Naive B cell (primary cell): ENCODE measurements at regions not wholly inside any gene's neighbourhood (a gene's known extent, or its start where the extent isn't known, plus 50 kb on each side); places are given as distances from the start of the nearest gene placed in this dataset.

Experiments
- ATAC-seq, 2 donors: fragments of 150-1000 bp; cut with Tn5 transposase; 2 replicates each; pipeline ENCODE4 v1.10.0; 2021; ENCODE audit warnings: low read depth in 2 of 2, mild to moderate bottlenecking in 2 of 2, moderate library complexity in 2 of 2
- DNase-seq: peaks from one replicate; pipeline ENCODE4 v3.0.0; 2022
- H3K27ac Mint-ChIP-seq, 6 donors: one replicate each; pipeline ENCODE4 v1.8.0; 2020 to 2022; ENCODE audit warnings: mild to moderate bottlenecking in 6 of 6, mixed read lengths in 6 of 6, moderate library complexity in 5 of 6, inconsistent platforms in 2 of 6
- H3K27me3 Mint-ChIP-seq, 3 donors: one replicate each; pipeline ENCODE4 v1.8.0; 2021 to 2022; ENCODE audit warnings: mixed read lengths in 3 of 3, mild to moderate bottlenecking in 1 of 3
- H3K36me3 Mint-ChIP-seq, 2 donors: one replicate each; pipeline ENCODE4 v1.8.0; 2020 to 2022; ENCODE audit warnings: mixed read lengths in 2 of 2, inconsistent platforms in 1 of 2, mild to moderate bottlenecking in 1 of 2
- H3K4me1 Mint-ChIP-seq, 3 donors: one replicate each; pipeline ENCODE4 v1.8.0; 2020 to 2022; ENCODE audit warnings: mixed read lengths in 3 of 3, inconsistent platforms in 1 of 3, mild to moderate bottlenecking in 1 of 3, moderate library complexity in 1 of 3
- H3K4me3 Mint-ChIP-seq, 8 donors: one replicate each; pipeline ENCODE4 v1.8.0; 2020 to 2022; ENCODE audit warnings: mild to moderate bottlenecking in 8 of 8, mixed read lengths in 8 of 8, moderate library complexity in 8 of 8, inconsistent platforms in 2 of 8
- H3K9me3 Mint-ChIP-seq, 7 donors: one replicate each; pipeline ENCODE4 v1.8.0; 2020 to 2022; ENCODE audit warnings: mixed read lengths in 7 of 7, mild to moderate bottlenecking in 5 of 7, inconsistent platforms in 2 of 7, moderate library complexity in 1 of 7

DNA sequence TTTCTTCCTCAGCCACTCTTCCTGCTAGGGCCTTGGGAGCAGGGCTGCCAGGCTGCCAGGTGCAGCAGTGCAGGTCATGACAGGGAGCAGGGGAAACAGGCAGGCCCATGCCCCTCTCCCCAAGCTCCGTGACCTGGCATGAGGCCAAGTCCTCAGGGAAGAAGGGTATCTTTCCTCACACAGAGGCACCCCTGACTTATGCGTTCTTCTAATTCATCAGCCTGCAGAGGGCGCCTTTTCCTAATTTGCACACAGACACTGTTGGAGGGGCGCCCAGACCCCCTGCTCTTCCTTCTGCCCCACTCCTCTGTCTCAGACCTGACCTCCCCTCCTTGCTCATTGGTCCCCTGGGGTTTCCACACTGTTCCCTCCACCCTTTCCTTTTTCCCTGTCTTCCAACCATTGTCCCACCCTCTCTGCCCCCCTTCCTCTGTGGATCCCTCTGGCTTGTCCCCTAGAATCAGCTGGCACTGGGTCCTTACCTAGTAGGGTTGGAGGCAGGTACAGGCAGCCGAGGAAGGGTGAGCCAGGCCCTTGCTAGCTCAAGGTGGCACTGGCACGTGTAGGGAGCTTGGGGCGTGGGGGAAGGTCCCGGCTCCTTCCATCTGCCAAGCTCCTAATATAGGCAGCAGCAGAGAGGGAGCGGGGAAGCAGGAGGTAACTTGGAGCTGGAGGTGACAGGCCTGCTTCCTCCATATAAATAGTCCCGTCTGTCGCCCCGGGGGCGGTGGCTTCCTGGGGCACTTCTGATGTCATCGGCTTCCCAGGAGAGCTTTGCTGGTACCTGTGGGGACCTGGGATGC, 154.9 kb upstream of the MLN start:
- Mint-ChIP-seq H3K4me1 (peaks cover 3 to 14% (median 5%) of the 10 kb centered on the region in 3 donors), H3K36me3 (peaks cover 0 to 6% of the 10 kb centered on the region in 2 donors), H3K9me3 (peaks cover 0 to 1% (median 0%) of the 10 kb centered on the region in 7 donors), H3K4me3 (no peak overlapping the region), H3K27ac (no peak overlapping the region), H3K27me3 (peaks cover under 1 to 30% (median 13%) of the 10 kb centered on the region in 3 donors)
- ATAC-seq (no peak), DNase-seq (no peak)

DNA sequence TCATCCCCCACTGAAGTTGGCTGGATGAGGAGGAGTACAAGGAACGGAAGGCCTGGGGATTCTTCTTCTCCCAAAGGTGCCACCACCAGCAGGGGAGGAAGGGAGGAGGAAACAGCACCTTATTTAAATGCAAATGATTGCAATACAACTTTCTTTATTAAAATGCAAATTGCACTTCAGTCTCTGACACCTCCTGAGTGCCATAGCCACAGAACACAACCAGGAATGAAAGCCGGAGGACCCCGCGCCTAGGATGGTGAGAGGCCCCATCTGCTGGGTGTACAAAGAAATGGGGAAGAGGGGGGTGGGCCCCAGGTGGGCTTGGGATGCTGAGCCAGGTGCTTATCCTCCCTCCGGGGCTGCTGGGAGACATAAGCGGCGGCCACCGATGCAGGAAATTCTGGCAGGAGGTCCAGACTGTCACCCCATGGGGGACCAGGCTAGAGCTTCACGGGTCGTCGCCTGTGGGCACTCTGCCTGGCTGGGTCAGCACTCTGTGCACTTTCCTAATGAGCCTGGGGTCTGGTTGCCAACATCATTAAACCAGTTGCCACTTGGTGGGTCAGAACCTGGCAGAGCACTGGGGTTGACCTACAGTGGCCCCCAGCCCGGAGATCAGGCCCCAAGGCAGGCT, 154.2 kb upstream of the MLN start:
- Mint-ChIP-seq H3K27ac (peak overlapping the region in 1 of 6 donors; percentile 23), H3K4me3 (no peak overlapping the region), H3K4me1 (peaks cover 3 to 14% (median 5%) of the 10 kb centered on the region in 3 donors), H3K36me3 (no peaks in the 10 kb centered on the region), H3K27me3 (peaks cover 6 to 35% (median 8%) of the 10 kb centered on the region in 3 donors), H3K9me3 (no peaks in the 10 kb centered on the region)
- no peak for ATAC-seq
- DNase-seq: no peak

GRCh38 chr6:33957131-33957891, 153.5 kb upstream of the MLN start:
- ATAC-seq (no peak), DNase-seq (no peak)
- Mint-ChIP-seq H3K36me3 (no peaks in the 10 kb centered on the region), H3K4me3 (no peak overlapping the region), H3K27me3 (peaks cover 0 to 33% (median 9%) of the 10 kb centered on the region in 3 donors), H3K27ac (peak overlapping the region in 1 of 6 donors; percentile 23), H3K4me1 (peaks cover 3 to 14% (median 5%) of the 10 kb centered on the region in 3 donors), H3K9me3 (no peaks in the 10 kb centered on the region)

GRCh38 chr6:33956206-33956605, 152.4 kb upstream of the MLN start:
- Mint-ChIP-seq H3K4me3 (no peak overlapping the region), H3K27me3 (peaks cover 0 to 34% (median 9%) of the 10 kb centered on the region in 3 donors), H3K27ac (no peak overlapping the region), H3K9me3 (no peaks in the 10 kb centered on the region), H3K4me1 (peaks cover 3 to 14% (median 5%) of the 10 kb centered on the region in 3 donors), H3K36me3 (no peaks in the 10 kb centered on the region)
- no peak for ATAC-seq
- DNase-seq: no peak

- H3K27me3 Mint-ChIP-seq: peaks cover 0 to 34% (median 9%) of the 10 kb centered on the region in 3 donors
- ATAC-seq: no peak
These were observed 151.8 kb upstream of the MLN start for GRCh38 chr6:33955566-33955965.

DNA sequence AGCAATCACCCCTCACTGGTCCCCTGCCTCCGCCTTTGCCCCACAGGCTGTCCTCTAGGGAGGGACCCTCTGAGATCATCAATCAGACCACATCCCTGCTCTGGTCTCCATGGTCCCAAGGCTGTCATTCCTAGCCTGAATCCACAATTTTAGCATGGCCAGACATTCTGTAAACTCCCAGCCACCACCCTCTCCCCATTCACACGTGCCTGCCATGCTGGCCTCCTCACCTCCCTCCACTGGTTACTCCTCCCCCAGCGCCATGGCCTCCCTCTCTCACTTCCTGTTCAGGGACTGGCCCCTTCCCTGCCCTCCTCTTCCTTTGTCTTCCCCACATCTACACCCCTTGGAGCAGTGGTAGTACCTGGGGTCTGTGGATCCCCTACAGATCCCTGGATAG, 150.7 kb upstream of the MLN start:
- DNase-seq (no peak), ATAC-seq (no peak)
- Mint-ChIP-seq H3K27me3 (peaks cover 0 to 34% (median 9%) of the 10 kb centered on the region in 3 donors), H3K36me3 (no peaks in the 10 kb centered on the region), H3K4me3 (no peak overlapping the region), H3K9me3 (no peaks in the 10 kb centered on the region), H3K27ac (no peak overlapping the region), H3K4me1 (peaks cover 5 to 14% (median 7%) of the 10 kb centered on the region in 3 donors)

More at GRCh38 chr6:33955566-33955965, 151.8 kb upstream of the MLN start:
- H3K27ac Mint-ChIP-seq: no peak overlapping the region
- H3K4me3 Mint-ChIP-seq: no peak overlapping the region
- DNase-seq: no peak
- peaks cover 3 to 14% (median 5%) of the 10 kb centered on the region in 3 donors for H3K4me1 Mint-ChIP-seq
- H3K9me3 Mint-ChIP-seq: no peaks in the 10 kb centered on the region
- H3K36me3 Mint-ChIP-seq: no peaks in the 10 kb centered on the region

DNA sequence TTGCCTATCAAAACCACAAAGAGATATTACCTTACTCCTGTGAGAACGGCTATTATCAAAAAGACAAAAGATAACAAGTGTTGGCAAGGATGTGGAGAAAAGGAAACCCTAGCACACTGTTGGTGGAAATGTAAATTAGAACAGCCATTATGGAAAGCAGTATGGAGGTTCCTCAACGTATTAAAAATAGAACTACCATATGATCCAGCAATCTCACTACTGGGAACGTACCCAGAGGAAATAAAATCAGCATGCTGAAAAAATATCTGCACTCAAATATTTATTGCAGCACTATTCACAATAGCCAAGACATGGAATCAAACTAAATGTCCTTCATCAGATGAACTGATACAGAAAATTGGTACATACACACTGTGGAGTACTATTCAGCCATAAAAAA, 149.4 kb upstream of the MLN start:
- Mint-ChIP-seq H3K9me3 (no peaks in the 10 kb centered on the region), H3K4me3 (no peak overlapping the region)

DNA sequence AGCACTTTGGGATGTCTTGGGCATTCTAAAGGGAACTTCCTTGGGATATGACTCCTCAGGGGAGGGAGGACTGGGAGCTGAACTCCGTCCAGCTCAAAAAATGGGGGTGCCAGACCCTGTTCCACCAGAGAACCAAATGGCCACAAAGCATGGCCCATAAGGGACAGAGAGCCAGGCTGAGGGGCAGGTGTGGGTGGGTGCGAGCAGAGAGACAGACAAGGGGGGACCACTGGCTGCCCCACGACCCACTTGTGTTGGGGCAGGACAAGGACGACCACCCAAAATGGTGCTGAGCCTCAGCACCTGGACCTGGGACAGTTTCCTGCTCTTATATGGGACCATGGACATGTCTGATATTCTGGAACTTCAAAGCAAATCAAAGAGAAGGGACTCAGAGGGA, 148.2 kb upstream of the MLN start:
- DNase-seq: no peak
- H3K4me1 Mint-ChIP-seq: peaks cover 5 to 10% (median 7%) of the 10 kb centered on the region in 3 donors
- H3K9me3 Mint-ChIP-seq: no peaks in the 10 kb centered on the region
- H3K27me3 Mint-ChIP-seq: peaks cover 0 to 27% (median 9%) of the 10 kb centered on the region in 3 donors
- no peak overlapping the region for H3K27ac Mint-ChIP-seq
- no peak overlapping the region for H3K4me3 Mint-ChIP-seq
- no peaks in the 10 kb centered on the region for H3K36me3 Mint-ChIP-seq
- ATAC-seq: no peak

More for the DNA sequence above, 149.4 kb upstream of the MLN start:
- Mint-ChIP-seq H3K36me3 (no peaks in the 10 kb centered on the region), H3K27me3 (peaks cover 0 to 33% (median 9%) of the 10 kb centered on the region in 3 donors), H3K27ac (no peak overlapping the region), H3K4me1 (peaks cover 5 to 14% (median 7%) of the 10 kb centered on the region in 3 donors)
- DNase-seq (no peak), ATAC-seq (no peak)

DNA sequence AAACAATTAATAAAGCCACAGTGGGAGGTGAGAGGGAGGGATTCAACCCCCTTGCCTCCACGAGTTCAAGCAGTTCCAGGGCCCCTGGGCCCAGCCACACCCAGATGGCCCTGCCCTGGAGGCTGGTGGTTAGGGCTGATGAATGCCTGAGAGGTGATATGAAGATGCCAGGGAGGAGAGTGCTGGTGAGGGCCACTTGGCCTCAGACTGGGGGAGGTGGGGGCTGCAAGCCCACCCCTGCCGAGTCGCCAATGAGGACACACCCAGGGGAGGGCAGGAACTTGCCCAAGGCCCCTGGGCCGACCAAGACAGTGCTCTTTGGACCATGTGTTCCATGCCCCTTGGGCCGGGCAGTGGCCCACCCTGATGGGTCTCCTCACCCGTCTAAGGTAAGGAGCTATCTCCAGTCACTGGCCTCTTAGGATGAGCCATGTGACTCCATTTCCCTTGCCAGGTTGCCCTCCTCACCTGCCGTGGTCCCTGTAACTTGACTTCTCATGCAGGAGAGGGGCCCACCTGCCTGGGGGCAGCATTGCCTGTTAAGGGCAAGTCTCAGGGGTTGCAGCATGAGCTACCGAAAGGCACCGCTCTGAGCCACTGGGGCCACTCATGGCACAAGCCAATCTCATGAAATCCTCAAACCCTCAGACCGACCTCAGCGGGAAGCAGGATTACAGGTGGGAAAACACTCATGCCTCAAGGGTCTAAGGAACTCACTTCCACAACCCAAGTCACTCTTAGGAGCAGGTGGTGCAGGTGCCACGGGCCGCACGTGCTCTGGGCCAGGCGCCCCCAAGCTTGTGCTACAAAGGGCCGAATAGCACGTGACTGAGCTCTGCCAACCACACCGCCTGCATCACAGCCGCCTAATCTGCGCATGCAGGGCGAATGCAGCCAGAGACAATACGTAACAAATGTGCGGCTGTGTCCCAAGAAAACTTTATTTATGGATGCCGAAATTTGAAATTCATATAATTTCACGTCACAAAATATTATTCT, 147.4 kb upstream of the MLN start:
- H3K4me3 Mint-ChIP-seq: no peak overlapping the region
- H3K27ac Mint-ChIP-seq: no peak overlapping the region
- H3K4me1 Mint-ChIP-seq: peaks cover 5 to 7% (median 5%) of the 10 kb centered on the region in 3 donors
- ATAC-seq: no peak
- H3K27me3 Mint-ChIP-seq: peaks cover 0 to 22% (median 9%) of the 10 kb centered on the region in 3 donors
- no peaks in the 10 kb centered on the region for H3K9me3 Mint-ChIP-seq
- no peaks in the 10 kb centered on the region for H3K36me3 Mint-ChIP-seq
- DNase-seq: no peak

- no peaks in the 10 kb centered on the region for H3K9me3 Mint-ChIP-seq
- H3K27ac Mint-ChIP-seq: no peak overlapping the region
- no peak overlapping the region for H3K4me3 Mint-ChIP-seq
- no peaks in the 10 kb centered on the region for H3K36me3 Mint-ChIP-seq
- H3K27me3 Mint-ChIP-seq: peaks cover 0 to 22% (median 9%) of the 10 kb centered on the region in 3 donors
- DNase-seq (no peak), ATAC-seq (peak in 1 of 2 donors; percentile 20)
- H3K4me1 Mint-ChIP-seq: peaks cover 5 to 7% (median 5%) of the 10 kb centered on the region in 3 donors
These were observed 146.7 kb upstream of the MLN start for GRCh38 chr6:33950472-33950881.

DNA sequence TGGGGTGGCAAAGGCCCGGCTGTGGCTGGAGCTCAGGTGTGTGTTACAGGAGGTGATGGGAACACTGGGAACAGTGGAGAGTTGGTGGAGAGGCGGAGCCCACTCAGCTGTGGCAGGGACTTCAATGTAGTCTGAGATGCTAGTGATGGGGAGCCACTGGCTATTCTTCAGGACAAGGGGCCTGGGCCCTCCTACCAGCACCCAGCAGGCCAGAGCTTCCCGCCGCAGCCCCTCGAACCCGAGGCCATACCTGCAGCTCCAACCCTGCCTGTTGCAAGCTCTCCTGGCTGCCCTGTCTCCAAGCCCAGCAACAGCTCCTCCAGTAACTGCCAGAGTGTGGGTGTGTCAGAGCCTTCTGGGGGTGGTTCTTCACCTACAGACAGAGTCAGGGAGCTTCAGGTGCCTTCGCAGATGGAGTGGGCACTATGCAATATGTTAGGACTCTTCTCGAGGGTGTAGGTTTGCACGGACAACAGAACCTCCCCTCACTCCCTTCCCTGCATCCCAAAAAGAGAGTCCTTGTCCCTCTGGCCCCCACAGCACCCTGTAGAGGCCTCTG, 146.2 kb upstream of the MLN start:
- ATAC-seq (no peak), DNase-seq (no peak)
- peaks cover 5 to 7% (median 5%) of the 10 kb centered on the region in 3 donors for H3K4me1 Mint-ChIP-seq
- no peaks in the 10 kb centered on the region for H3K9me3 Mint-ChIP-seq
- no peak overlapping the region for H3K4me3 Mint-ChIP-seq
- peaks cover 0 to 22% (median 9%) of the 10 kb centered on the region in 3 donors for H3K27me3 Mint-ChIP-seq
- H3K27ac Mint-ChIP-seq: peak overlapping the region in 2 of 6 donors; percentile 5 to 28
- H3K36me3 Mint-ChIP-seq: no peaks in the 10 kb centered on the region

GRCh38 chr6:33949111-33949510, 145.3 kb upstream of the MLN start:
- Mint-ChIP-seq H3K4me3 (no peak overlapping the region), H3K36me3 (no peaks in the 10 kb centered on the region), H3K27me3 (peaks cover 0 to 24% (median 9%) of the 10 kb centered on the region in 3 donors), H3K9me3 (no peaks in the 10 kb centered on the region), H3K4me1 (peaks cover 0 to 5% (median 1%) of the 10 kb centered on the region in 3 donors), H3K27ac (no peak overlapping the region)
- no peak for ATAC-seq
- no peak for DNase-seq
